ENCODE measurements at regions not wholly inside any gene's neighbourhood (a gene's known extent, or its start where the extent isn't known, plus 50 kb on each side); places are given as distances from the start of the nearest gene placed in this dataset.

DNA sequence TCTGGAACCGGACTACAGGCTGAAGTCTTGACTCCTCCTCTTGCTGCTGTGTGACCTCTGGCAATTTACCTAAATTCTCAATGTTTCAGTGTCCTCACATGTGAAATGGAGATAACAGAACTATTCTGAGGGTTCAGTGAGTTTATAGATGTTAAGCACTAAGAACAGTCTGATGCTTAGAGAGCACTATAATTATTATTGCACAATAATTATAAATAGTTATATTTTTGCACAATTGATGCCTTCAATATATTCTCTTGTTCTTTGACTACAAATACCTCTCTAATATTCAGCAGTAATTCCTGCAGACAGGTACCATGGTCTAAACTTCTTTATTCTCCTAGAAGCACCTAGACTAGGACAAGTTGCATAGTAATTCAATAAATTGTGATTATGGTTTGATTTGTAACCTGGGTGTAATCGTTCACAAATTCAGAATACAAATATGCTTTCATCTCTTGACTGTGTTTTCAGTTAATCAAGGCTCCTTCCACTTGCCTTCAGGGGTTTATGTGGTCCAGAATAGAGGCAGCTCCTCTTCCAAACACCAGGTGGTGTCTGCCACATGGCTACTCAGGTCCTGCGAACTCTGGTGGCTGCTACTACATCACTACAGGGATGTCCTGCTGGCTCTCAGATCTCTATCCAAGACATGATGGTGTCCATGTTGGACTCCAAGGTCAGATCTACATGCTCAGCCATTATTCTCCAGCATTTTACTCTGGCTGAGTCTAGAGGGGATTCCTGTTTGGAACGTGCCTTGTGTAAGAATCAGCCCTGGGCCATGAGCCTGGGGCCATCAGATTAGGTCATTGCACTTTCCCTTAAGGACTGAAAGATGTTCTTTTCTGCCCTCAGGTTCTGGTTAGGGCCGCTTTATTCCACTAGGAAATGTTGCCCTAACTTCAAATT lies 103.4 kb downstream of the QRFPR start:
- peak; percentile 8 for DNase-seq (ENCODE audit: low spot score)

DNA sequence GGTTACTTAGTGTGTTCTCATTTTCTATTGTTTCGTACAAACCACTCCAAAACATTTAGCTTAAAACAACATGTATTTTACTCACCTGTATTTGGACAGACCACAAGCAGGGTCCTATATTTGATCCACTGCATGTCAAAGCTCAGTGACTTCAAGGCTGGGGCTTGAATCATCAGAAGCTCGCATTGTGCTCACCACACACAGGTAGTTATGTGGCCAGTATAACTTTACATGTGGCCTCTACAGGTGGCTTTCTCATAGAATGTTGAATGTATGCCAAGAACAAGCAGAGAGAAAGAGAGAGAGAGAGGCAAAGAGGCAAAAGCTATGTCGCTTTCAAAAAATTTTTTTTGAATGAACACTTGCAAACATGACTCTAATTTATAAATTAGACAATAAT lies 107.6 kb downstream of the QRFPR start:
- DNase-seq (ENCODE audit: low spot score): no peak

DNA sequence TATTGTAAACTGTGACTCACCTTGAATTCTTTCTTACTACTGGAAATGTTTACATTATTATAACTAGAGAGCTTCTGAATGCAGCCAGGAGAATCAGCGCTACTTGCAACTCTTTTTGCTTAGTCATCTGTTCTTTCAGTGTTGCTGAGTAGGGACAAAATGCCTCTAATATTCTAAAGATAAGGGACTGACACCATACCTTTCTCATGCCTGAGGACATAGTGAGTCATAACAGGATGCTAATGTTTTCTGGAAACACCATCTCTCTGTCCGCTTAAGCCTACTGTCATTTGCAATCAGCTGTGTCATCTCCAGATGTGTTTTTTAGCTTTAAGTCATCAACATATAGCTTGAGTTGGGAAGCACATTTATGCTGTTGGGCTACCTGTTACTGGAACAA lies 108.3 kb downstream of the QRFPR start:
- no peak for DNase-seq (ENCODE audit: low spot score)

DNA sequence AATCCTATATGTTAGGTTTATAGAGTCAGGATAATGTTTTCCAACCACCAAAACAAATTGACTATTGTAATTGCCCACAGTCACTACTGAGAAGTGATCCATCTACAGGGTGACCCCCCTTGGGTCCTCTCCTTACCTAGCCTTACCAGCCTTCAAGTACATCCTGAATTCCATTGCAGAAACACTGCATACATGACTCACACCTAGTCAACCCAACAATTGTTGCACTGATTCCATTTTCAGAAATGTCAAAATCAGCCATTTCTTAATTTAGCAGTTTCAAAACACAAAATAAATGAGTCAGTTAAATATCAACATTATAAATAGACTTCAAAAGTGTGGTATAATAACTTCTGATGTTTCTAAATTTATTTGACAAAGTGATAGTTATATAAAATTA lies 106.3 kb upstream of the TNIP3 start:
- DNase-seq (ENCODE audit: low spot score): no peak

DNA sequence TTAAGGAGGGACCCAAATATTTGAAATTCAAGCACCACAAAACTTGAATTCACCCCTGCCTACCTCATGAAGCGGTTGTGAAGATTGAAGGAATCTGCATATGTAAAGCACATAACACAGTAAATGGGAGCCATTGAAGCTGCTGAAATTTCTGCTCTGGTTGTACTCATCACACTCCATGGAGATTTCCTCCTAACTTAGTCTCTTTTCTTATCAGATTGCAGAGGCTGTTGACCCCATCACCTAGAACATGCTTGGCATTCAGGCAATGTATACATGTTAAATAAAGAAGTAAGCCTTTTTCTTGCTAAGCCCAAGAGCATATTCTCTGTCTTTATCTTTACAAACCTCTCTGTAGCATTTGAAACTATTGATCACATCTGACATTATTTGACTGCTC lies 104.9 kb upstream of the TNIP3 start:
- DNase-seq (ENCODE audit: low spot score): no peak

DNA sequence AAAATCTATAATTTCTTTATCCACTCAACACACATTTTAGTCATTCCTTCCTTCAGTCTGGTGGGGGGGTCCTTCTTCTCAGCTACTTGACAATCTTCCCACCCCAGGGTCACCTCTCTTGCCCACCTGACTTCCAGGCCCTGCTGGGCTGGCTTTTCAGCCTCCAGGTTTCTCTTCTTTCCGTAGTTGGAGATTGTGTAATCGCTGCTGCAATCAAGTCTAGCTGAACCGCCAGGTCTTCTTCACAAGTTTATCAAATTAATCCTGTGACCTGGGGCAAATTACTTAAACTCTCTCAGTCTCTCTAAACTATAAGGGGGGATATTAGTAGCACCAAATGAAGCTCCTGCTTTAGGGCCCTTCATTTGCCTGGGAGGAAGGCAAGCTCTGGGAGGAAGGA lies 102.9 kb upstream of the TNIP3 start:
- DNase-seq (ENCODE audit: low spot score): no peak

DNA sequence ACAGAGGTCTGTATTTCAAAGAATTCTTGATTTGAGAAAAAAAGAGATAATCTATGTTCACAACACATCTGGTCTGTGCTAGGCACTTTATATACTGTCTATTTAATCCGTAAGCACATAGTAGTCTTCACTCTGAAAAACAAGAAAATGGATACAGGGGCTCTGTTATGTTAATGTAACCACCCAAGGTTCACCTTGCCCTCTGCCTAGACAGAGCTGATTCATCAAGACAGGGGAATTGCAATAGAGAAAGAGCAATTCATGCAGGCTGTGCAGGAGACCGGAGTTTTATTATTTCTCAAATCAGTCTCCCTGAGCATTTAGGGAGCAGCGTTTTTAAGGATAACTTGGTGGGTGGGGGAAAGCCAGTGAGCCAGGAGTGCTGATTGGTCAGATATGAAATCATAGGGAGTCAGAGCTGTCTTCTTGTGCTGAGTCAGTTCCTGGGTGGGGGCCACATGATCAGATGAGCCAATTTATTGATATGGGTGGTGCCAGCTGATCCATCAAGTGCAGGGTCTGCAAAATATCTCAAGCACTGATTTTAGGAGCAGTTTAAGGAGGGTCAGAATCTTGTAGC lies 92.9 kb upstream of the TNIP3 start:
- DNase-seq (ENCODE audit: low spot score): no peak

DNA sequence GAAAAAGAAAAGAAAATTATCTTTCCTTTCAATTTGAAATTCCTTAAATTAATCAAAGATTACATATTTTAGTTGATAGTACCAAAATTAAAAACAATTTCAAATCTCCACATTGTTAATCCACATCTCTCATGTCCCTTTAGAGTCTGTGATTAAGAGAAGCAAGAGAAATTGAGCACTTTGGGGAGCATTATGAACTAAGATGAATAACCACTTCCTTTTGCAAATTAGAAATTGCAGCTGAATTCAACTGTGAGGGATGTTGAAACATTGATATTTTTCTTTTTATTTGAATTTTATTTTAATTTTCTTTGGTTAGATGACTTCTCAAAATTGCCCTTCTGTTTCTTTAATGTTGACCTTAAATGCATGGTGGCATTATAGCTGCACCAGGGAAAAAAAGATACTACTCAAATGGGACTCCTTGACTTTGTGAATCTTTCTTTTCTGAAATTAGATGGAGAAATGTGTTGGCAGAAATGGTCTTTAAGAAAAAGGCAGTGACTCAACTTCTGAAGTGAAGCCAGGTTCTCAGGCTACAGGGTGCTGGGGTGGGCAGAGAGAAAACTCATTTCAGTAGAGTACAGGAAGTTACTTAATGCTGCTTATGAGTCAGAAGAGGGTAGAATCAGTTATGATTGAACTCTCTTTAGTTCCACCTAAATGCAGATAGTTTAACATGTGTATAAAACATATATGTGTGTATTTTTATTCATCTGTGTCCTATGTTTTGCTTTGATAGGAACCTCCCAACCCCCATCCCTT lies 92.0 kb upstream of the TNIP3 start:
- peak; percentile 67 for DNase-seq (ENCODE audit: low spot score)

DNA sequence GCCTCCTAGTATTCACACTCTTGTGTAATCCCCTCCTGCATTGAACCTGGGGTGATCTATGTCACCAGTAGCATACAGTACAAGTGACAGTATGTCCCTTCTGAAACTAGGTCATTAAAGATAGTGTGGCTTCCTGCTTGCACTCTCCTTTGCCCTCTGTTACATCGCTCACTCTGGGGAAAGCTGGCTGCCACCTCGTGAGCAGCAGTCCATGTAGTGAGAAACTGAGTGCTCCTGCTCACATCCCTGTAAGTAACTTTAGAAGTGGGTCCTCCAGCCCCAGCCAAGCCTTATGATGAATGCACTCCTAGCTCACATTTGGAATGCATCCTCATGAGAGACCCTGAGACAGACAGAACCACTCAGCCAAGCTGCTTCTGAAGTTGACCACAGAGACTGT lies 89.8 kb upstream of the TNIP3 start:
- DNase-seq (ENCODE audit: low spot score): no peak

DNA sequence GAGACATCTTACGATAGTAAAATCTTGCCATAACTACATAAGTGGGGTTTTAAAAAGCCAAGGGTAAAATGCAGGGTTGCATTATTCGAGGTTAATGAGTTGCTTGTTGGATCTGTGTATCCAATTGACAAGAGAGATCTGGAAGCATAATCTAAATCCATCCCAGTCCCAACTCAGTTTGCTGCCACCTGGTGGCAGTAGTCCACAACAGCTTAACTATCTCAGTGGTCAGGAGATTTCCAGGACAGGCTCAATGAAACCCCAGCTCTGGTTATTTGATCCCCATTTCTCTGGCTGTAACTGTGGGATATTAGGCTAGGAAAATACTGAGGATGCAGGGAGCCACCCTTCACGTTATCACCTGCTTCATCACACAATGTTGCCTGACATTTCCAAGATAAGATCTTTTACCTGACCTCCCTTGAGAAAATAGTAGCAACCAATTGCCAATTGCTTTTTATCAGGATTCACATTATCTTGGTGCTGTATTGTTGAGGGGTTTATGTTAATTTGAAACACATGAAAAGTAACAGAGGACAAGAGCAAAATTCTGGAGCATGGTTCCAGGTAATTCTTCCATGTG lies 88.2 kb upstream of the TNIP3 start:
- DNase-seq (ENCODE audit: low spot score): peak; percentile 68

DNA sequence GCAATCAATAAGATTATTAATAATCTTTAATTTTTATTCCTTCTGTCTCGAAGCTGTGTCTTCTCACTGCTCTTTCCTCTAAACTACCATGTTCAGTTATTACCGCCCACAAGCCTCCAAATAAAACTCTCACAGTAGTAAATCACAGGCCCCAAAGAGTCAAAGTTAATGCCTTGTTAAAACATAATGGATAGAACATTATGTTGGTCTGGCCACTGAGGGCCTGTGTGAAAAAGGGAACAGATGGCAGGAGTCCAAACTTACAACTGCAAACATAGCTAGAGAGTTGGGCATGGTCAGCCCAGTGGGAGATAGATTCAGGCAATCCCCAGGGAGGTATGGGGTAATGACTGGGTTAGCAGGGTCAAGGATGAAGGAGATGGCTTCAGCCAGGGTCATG lies 84.6 kb upstream of the TNIP3 start:
- no peak for DNase-seq (ENCODE audit: low spot score)

GRCh38 chr4:121246698-121247097 lies 82.6 kb upstream of the TNIP3 start:
- no peak for DNase-seq (ENCODE audit: low spot score)

DNA sequence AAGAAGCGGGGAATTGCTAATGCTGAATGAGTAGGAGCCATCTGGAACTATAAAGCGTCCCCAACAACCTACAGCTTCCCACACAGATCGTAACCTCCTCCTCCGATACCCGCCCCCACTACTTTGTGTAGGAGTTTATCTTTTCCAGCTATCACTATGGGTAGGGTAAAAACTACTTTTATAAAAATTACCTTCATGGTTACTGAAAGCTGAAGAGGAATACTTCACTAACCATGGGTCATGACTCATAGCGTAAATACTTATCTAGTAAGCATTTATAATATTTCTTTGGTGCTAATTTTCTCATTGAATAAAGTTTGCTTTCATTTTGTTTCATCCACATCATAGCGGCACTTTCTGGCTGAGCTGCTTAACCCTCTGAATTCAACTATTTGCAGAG lies 79.4 kb upstream of the TNIP3 start:
- DNase-seq (ENCODE audit: low spot score): no peak

DNA sequence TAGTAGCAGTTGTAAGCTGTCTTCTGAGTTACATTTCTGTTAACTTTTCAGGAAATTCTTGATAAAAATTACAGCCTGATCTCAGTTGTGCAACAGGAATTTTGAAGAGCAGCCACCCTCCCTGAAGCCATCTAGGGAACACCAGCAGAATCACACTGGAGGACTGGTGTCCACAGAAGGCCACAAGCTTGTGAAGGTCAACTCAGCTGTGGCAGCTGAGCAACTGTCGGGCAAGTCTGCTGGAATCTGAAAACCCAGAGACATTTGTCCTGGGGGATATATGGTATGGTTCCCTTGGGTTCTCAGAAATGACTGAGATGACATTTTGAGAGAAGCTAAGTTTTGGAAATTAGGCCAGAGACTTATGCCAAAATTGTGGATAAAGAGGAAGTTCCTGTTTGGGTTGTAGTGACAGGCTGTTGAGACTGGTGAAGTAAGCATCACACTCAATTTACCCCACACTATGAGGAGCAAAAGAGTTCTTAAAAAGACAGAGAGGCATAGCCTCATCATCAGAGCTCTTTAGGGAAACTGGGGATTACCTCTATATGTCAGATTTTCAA lies 78.1 kb upstream of the TNIP3 start:
- DNase-seq (ENCODE audit: low spot score): no peak

GRCh38 chr4:121239951-121240350 lies 75.8 kb upstream of the TNIP3 start:
- no peak for DNase-seq (ENCODE audit: low spot score)

GRCh38 chr4:121238461-121238860 lies 74.3 kb upstream of the TNIP3 start:
- DNase-seq (ENCODE audit: low spot score): no peak

GRCh38 chr4:121237069-121237399 lies 72.9 kb upstream of the TNIP3 start:
- DNase-seq (ENCODE audit: low spot score): no peak

- DNase-seq (ENCODE audit: low spot score): no peak
Measured at GRCh38 chr4:121236353-121237068, 72.4 kb upstream of the TNIP3 start.

GRCh38 chr4:121233982-121234381 lies 69.9 kb upstream of the TNIP3 start:
- DNase-seq (ENCODE audit: low spot score): no peak

DNA sequence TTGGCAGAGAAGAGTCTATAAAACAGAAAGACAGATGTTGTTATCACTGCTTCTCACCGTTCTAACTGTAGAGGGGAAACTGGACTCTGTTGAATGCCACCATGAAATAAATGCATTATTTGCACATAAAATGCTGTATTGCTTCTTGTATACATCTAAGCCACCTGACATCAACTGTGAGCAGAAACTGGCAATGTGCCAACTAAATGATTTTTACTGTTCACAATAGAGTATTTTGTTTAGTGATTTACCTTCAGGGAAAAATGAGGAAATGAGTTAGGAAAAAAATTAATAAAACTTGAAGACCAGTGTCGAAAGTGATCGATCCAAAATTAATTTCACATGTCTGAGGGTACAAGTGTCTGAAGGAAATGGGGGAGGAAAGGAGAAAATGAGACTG lies 65.9 kb upstream of the TNIP3 start:
- DNase-seq (ENCODE audit: low spot score): no peak

DNA sequence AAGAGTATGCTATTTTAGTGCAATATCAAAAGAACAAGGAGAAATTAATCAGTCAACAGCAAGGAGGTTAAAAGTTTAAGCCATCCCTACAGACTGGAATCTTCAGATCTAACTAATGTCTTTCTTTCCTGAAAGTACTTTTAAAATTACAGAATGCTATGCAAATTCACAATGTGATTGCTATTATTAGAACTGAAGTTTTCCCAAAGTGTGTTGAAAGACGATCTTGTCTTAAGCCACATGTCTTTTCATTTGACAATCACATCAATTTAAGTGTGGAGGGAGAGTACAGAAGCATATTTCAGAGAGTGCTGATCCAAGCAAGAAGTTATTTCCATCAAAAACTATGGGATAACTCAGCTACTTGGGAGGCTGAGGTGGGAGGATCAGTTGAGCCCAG lies 64.7 kb upstream of the TNIP3 start:
- DNase-seq (ENCODE audit: low spot score): no peak

DNA sequence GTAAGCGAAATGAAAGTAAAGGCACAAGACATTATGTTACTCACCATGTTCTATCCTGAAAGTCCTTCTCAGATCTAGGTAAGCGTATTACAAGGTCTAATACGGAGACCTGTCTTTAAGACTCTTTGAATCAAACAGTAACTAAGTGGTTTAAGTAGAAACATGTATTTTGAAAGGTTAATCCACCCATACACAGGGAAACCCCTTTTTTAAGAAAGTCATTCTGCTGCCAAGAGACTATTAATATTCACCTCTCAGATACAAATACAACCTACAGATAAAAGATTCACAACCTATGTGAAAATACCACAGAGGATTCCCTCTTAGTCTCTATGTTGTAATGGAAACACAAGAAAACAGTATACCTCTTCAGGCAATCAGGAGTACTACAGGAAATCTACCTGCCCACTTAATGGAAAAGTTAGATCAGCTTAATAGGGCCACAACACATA lies 63.2 kb upstream of the TNIP3 start:
- DNase-seq (ENCODE audit: low spot score): no peak

Measured in AG08396 (cell line).